ENCODE measurements at regions not wholly inside any gene's neighbourhood (a gene's known extent, or its start where the extent isn't known, plus 50 kb on each side); places are given as distances from the start of the nearest gene placed in this dataset.

GRCh38 chr1:232221802-232222499 lies 408.0 kb downstream of the SIPA1L2 start:
- no peak for TF ChIP-seq RAD21 (IDR thresholded peaks at IDR 0.05; ENCODE audit: low read depth)
- TF ChIP-seq TEAD4 (IDR thresholded peaks at IDR 0.05) = peak; percentile 26; the same call in 1 of the 2 replicates
- TF ChIP-seq YY1 (IDR thresholded peaks at IDR 0.05; ENCODE audit: low read depth) = no peak
- TF ChIP-seq MAX (IDR thresholded peaks at IDR 0.05) = peak; percentile 80
- TF ChIP-seq USF1 (IDR thresholded peaks at IDR 0.05) = 0 out of 2 replicates have a peak, but pooled peaks have one; percentile 12
- TF ChIP-seq NFIC (IDR thresholded peaks at IDR 0.05) = no peak
- no peak for TF ChIP-seq ZBTB7A (IDR thresholded peaks at IDR 0.05; ENCODE audit: low read depth)
- TF ChIP-seq CEBPB (IDR thresholded peaks at IDR 0.05) = 0 out of 2 replicates have a peak, but pooled peaks have one; percentile 2
- TF ChIP-seq FOXM1 (IDR thresholded peaks at IDR 0.05; ENCODE audit: borderline replicate concordance, low read depth) = no peak
- TF ChIP-seq TAF1 (IDR thresholded peaks at IDR 0.05; ENCODE audit: low read depth) = no peak

GRCh38 chr1:232218955-232219865 lies 410.7 kb downstream of the SIPA1L2 start:
- TF ChIP-seq CEBPB (IDR thresholded peaks at IDR 0.05) (no peak), USF1 (IDR thresholded peaks at IDR 0.05) (no peak), RAD21 (IDR thresholded peaks at IDR 0.05; ENCODE audit: low read depth) (no peak), FOXM1 (IDR thresholded peaks at IDR 0.05; ENCODE audit: borderline replicate concordance, low read depth) (no peak), EGR1 (IDR thresholded peaks at IDR 0.05) (no peak), EP300 (IDR thresholded peaks at IDR 0.05; ENCODE audit: borderline replicate concordance) (no peak), ZBTB7A (IDR thresholded peaks at IDR 0.05; ENCODE audit: low read depth) (no peak), TAF1 (IDR thresholded peaks at IDR 0.05; ENCODE audit: low read depth) (no peak), TEAD4 (IDR thresholded peaks at IDR 0.05) (no peak), CREB1 (IDR thresholded peaks at IDR 0.05; ENCODE audit: low read depth) (no peak), REST (IDR thresholded peaks at IDR 0.05; ENCODE audit: low read depth) (no peak), YY1 (IDR thresholded peaks at IDR 0.05; ENCODE audit: low read depth) (no peak), MAX (IDR thresholded peaks at IDR 0.05) (no peak), TCF12 (IDR thresholded peaks at IDR 0.05; ENCODE audit: low read depth) (no peak), NFIC (IDR thresholded peaks at IDR 0.05) (no peak)

- TF ChIP-seq TEAD4 (IDR thresholded peaks at IDR 0.05) (no peak), CEBPB (IDR thresholded peaks at IDR 0.05) (no peak), REST (IDR thresholded peaks at IDR 0.05; ENCODE audit: low read depth) (no peak), CREB1 (IDR thresholded peaks at IDR 0.05; ENCODE audit: low read depth) (no peak), EP300 (IDR thresholded peaks at IDR 0.05; ENCODE audit: borderline replicate concordance) (no peak), TCF12 (IDR thresholded peaks at IDR 0.05; ENCODE audit: low read depth) (no peak), RAD21 (IDR thresholded peaks at IDR 0.05; ENCODE audit: low read depth) (no peak), YY1 (IDR thresholded peaks at IDR 0.05; ENCODE audit: low read depth) (no peak), EGR1 (IDR thresholded peaks at IDR 0.05) (no peak), NFIC (IDR thresholded peaks at IDR 0.05) (no peak), TAF1 (IDR thresholded peaks at IDR 0.05; ENCODE audit: low read depth) (no peak), USF1 (IDR thresholded peaks at IDR 0.05) (no peak), ZBTB7A (IDR thresholded peaks at IDR 0.05; ENCODE audit: low read depth) (no peak), MAX (IDR thresholded peaks at IDR 0.05) (no peak), FOXM1 (IDR thresholded peaks at IDR 0.05; ENCODE audit: borderline replicate concordance, low read depth) (no peak)
Observed at GRCh38 chr1:232213928-232214327, 416.0 kb downstream of the SIPA1L2 start.

GRCh38 chr1:232212253-232212652 lies 417.7 kb downstream of the SIPA1L2 start:
- TF ChIP-seq CREB1 (IDR thresholded peaks at IDR 0.05; ENCODE audit: low read depth) (no peak), EGR1 (IDR thresholded peaks at IDR 0.05) (no peak), YY1 (IDR thresholded peaks at IDR 0.05; ENCODE audit: low read depth) (no peak), REST (IDR thresholded peaks at IDR 0.05; ENCODE audit: low read depth) (no peak)
